ENCODE measurements at regions not wholly inside any gene's neighbourhood (a gene's known extent, or its start where the extent isn't known, plus 50 kb on each side); places are given as distances from the start of the nearest gene placed in this dataset.
A peak's percentile ranks its signal among the peaks of the same experiment; 100 is the strongest.

DNA sequence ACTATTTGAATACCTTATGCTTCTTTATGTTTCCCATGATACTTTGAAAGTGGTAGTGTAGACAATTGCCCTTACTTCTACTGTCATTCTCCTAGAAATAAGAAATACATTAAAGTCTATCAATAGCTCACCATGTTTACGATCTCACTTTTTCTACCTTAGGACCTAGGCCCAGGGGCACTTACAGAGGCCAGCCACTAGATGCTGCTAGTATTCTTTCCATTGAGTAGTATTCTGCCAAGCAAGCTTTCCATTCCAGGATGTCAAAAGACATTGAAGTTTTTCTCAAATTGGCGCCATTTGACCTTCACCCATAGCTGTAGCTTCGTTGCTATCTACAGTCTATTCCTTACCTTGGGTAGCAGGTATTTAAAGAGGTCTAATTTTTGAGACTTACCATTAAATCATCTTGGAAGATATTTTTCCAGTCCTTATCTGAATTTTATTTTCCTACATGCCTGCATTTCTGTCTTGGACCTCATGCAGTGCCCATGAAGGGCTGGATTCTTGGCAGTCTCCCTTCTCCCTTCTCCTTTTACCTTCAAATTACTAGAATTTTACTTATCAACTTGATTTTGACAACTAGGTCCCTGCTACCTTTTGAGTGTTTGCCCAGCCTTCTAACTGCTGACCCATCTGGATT, 246.0 kb upstream of the NUDT12 start:
- H3K9me3 ChIP-seq (ENCODE audit: control insufficient read depth in 2 of 2, low read length in 2 of 2): no peaks in the 10 kb centered on the region
- no peak overlapping the region for H3K27ac ChIP-seq (ENCODE audit: low read length)
- no peaks in the 10 kb centered on the region for H3K4me1 ChIP-seq (ENCODE audit: control insufficient read depth, insufficient read depth, low read length)
- no peak overlapping the region for H3K9ac ChIP-seq (ENCODE audit: low read length in 2 of 2)
- H3K27me3 ChIP-seq (ENCODE audit: control insufficient read depth in 1 of 2, insufficient read depth in 2 of 2, low read length in 2 of 2): no peaks in the 10 kb centered on the region
- H3K4me3 ChIP-seq (ENCODE audit: low read length in 2 of 2): no peak overlapping the region
- H3K36me3 ChIP-seq (ENCODE audit: control insufficient read depth in 2 of 2, insufficient read depth in 2 of 2, low read length in 2 of 2): no peaks in the 10 kb centered on the region

DNA sequence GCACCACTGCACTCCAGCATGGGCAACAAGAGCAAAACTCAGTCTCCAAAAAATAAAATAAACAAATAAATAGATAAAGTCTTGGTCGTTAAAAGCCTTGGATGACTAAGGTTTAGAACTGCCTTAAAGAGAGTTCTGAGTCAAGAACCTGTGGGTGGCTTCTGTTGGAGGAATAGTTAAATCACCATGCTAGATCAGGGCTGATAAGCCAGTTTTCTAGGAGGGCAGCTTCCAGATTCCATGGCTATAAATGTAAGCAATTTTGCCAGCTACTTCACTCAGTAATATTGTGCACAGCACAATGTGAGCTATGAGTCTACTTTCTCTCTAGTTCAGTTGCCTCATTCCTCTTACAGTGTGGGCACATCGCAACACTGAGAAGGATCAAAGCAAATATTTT, 242.1 kb upstream of the NUDT12 start:
- Histone ChIP-seq H3K9ac (ENCODE audit: low read length in 2 of 2) (no peak overlapping the region), H3K36me3 (ENCODE audit: control insufficient read depth in 2 of 2, insufficient read depth in 2 of 2, low read length in 2 of 2) (no peaks in the 10 kb centered on the region), H3K9me3 (ENCODE audit: control insufficient read depth in 2 of 2, low read length in 2 of 2) (no peaks in the 10 kb centered on the region), H3K27me3 (ENCODE audit: control insufficient read depth in 1 of 2, insufficient read depth in 2 of 2, low read length in 2 of 2) (no peaks in the 10 kb centered on the region), H3K4me1 (ENCODE audit: control insufficient read depth, insufficient read depth, low read length) (no peaks in the 10 kb centered on the region), H3K27ac (ENCODE audit: low read length) (no peak overlapping the region), H3K4me3 (ENCODE audit: low read length in 2 of 2) (no peak overlapping the region)

DNA sequence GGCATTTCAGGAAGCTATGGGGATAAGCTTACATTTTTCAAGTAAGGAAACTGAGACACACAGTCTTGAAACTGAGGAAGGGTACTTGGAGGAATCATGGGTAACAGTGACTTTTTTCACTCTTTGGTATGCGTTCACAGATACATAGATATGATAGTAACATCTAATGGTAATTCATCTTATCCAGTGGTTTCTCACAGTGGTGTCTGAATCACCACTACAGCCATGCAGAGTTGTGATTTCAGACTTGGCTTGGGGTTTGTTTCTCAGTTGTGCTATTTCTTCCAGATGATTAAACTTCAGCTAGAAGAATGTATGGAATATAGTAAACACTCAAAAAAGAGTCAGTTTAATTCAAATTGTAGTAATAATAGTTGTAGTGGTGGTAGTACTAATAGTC, 239.1 kb upstream of the NUDT12 start:
- H3K4me1 ChIP-seq (ENCODE audit: control insufficient read depth, insufficient read depth, low read length): no peaks in the 10 kb centered on the region
- no peak overlapping the region for H3K27ac ChIP-seq (ENCODE audit: low read length)
- H3K4me3 ChIP-seq (ENCODE audit: low read length in 2 of 2): no peak overlapping the region
- no peak overlapping the region for H3K9ac ChIP-seq (ENCODE audit: low read length in 2 of 2)
- no peaks in the 10 kb centered on the region for H3K27me3 ChIP-seq (ENCODE audit: control insufficient read depth in 1 of 2, insufficient read depth in 2 of 2, low read length in 2 of 2)
- H3K36me3 ChIP-seq (ENCODE audit: control insufficient read depth in 2 of 2, insufficient read depth in 2 of 2, low read length in 2 of 2): no peaks in the 10 kb centered on the region
- no peaks in the 10 kb centered on the region for H3K9me3 ChIP-seq (ENCODE audit: control insufficient read depth in 2 of 2, low read length in 2 of 2)

- Histone ChIP-seq H3K4me3 (ENCODE audit: low read length in 2 of 2) (no peak overlapping the region), H3K9ac (ENCODE audit: low read length in 2 of 2) (no peak overlapping the region), H3K4me1 (ENCODE audit: control insufficient read depth, insufficient read depth, low read length) (no peaks in the 10 kb centered on the region), H3K9me3 (ENCODE audit: control insufficient read depth in 2 of 2, low read length in 2 of 2) (no peaks in the 10 kb centered on the region), H3K27ac (ENCODE audit: low read length) (no peak overlapping the region), H3K36me3 (ENCODE audit: control insufficient read depth in 2 of 2, insufficient read depth in 2 of 2, low read length in 2 of 2) (no peaks in the 10 kb centered on the region), H3K27me3 (ENCODE audit: control insufficient read depth in 1 of 2, insufficient read depth in 2 of 2, low read length in 2 of 2) (no peaks in the 10 kb centered on the region)
These were observed 238.3 kb upstream of the NUDT12 start for GRCh38 chr5:103800741-103801495.

- Histone ChIP-seq H3K9ac (ENCODE audit: low read length in 2 of 2) (no peak overlapping the region), H3K27ac (ENCODE audit: low read length) (no peak overlapping the region), H3K9me3 (ENCODE audit: control insufficient read depth in 2 of 2, low read length in 2 of 2) (peaks cover 7 to 11% of the 10 kb centered on the region in 2 donors), H3K4me3 (ENCODE audit: low read length in 2 of 2) (peak overlapping the region in 1 of 2 donors; percentile 12), H3K4me1 (ENCODE audit: control insufficient read depth, insufficient read depth, low read length) (no peaks in the 10 kb centered on the region), H3K27me3 (ENCODE audit: control insufficient read depth in 1 of 2, insufficient read depth in 2 of 2, low read length in 2 of 2) (no peaks in the 10 kb centered on the region), H3K36me3 (ENCODE audit: control insufficient read depth in 2 of 2, insufficient read depth in 2 of 2, low read length in 2 of 2) (no peaks in the 10 kb centered on the region)
These were observed 231.1 kb upstream of the NUDT12 start for GRCh38 chr5:103793595-103794182.

- Histone ChIP-seq H3K4me3 (ENCODE audit: low read length in 2 of 2) (no peak overlapping the region), H3K9ac (ENCODE audit: low read length in 2 of 2) (no peak overlapping the region), H3K27me3 (ENCODE audit: control insufficient read depth in 1 of 2, insufficient read depth in 2 of 2, low read length in 2 of 2) (no peaks in the 10 kb centered on the region), H3K4me1 (ENCODE audit: control insufficient read depth, insufficient read depth, low read length) (no peaks in the 10 kb centered on the region), H3K9me3 (ENCODE audit: control insufficient read depth in 2 of 2, low read length in 2 of 2) (no peaks in the 10 kb centered on the region), H3K27ac (ENCODE audit: low read length) (no peak overlapping the region), H3K36me3 (ENCODE audit: control insufficient read depth in 2 of 2, insufficient read depth in 2 of 2, low read length in 2 of 2) (no peaks in the 10 kb centered on the region)
These were observed 223.0 kb upstream of the NUDT12 start for GRCh38 chr5:103785569-103785968.

GRCh38 chr5:103783669-103784068, 221.1 kb upstream of the NUDT12 start:
- H3K9ac ChIP-seq (ENCODE audit: low read length in 2 of 2): no peak overlapping the region
- no peaks in the 10 kb centered on the region for H3K9me3 ChIP-seq (ENCODE audit: control insufficient read depth in 2 of 2, low read length in 2 of 2)
- H3K4me1 ChIP-seq (ENCODE audit: control insufficient read depth, insufficient read depth, low read length): no peaks in the 10 kb centered on the region
- no peaks in the 10 kb centered on the region for H3K27me3 ChIP-seq (ENCODE audit: control insufficient read depth in 1 of 2, insufficient read depth in 2 of 2, low read length in 2 of 2)
- no peak overlapping the region for H3K27ac ChIP-seq (ENCODE audit: low read length)
- no peaks in the 10 kb centered on the region for H3K36me3 ChIP-seq (ENCODE audit: control insufficient read depth in 2 of 2, insufficient read depth in 2 of 2, low read length in 2 of 2)
- no peak overlapping the region for H3K4me3 ChIP-seq (ENCODE audit: low read length in 2 of 2)

GRCh38 chr5:103780794-103781193, 218.2 kb upstream of the NUDT12 start:
- Histone ChIP-seq H3K9me3 (ENCODE audit: control insufficient read depth in 2 of 2, low read length in 2 of 2) (no peaks in the 10 kb centered on the region), H3K27me3 (ENCODE audit: control insufficient read depth in 1 of 2, insufficient read depth in 2 of 2, low read length in 2 of 2) (no peaks in the 10 kb centered on the region), H3K9ac (ENCODE audit: low read length in 2 of 2) (no peak overlapping the region), H3K4me3 (ENCODE audit: low read length in 2 of 2) (no peak overlapping the region), H3K36me3 (ENCODE audit: control insufficient read depth in 2 of 2, insufficient read depth in 2 of 2, low read length in 2 of 2) (no peaks in the 10 kb centered on the region), H3K27ac (ENCODE audit: low read length) (no peak overlapping the region), H3K4me1 (ENCODE audit: control insufficient read depth, insufficient read depth, low read length) (no peaks in the 10 kb centered on the region)

- H3K27ac ChIP-seq (ENCODE audit: low read length): no peak overlapping the region
- no peaks in the 10 kb centered on the region for H3K36me3 ChIP-seq (ENCODE audit: control insufficient read depth in 2 of 2, insufficient read depth in 2 of 2, low read length in 2 of 2)
- H3K9ac ChIP-seq (ENCODE audit: low read length in 2 of 2): no peak overlapping the region
- no peak overlapping the region for H3K4me3 ChIP-seq (ENCODE audit: low read length in 2 of 2)
- H3K4me1 ChIP-seq (ENCODE audit: control insufficient read depth, insufficient read depth, low read length): no peaks in the 10 kb centered on the region
- no peaks in the 10 kb centered on the region for H3K9me3 ChIP-seq (ENCODE audit: control insufficient read depth in 2 of 2, low read length in 2 of 2)
- no peaks in the 10 kb centered on the region for H3K27me3 ChIP-seq (ENCODE audit: control insufficient read depth in 1 of 2, insufficient read depth in 2 of 2, low read length in 2 of 2)
These were observed 212.1 kb upstream of the NUDT12 start for GRCh38 chr5:103774721-103775120.

DNA sequence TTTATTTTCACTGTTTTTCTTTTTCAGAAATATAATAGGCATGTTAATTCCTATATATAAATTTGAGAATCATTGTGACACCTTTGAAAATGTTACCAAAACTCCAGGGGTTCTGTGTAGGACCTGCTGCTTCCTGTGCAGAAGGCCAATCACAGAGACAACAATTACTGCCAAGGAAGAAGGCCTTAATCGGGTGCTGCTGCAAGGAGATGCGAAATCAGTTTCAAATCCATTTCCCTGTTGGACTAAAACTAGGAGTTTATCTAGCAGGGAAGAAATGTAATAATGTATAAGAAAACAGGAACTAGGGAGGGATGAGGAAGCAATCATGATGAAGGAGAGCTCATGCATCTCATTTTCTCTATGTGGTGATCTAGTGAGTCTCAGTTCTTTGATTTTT, 209.7 kb upstream of the NUDT12 start:
- no peaks in the 10 kb centered on the region for H3K9me3 ChIP-seq (ENCODE audit: control insufficient read depth in 2 of 2, low read length in 2 of 2)
- no peaks in the 10 kb centered on the region for H3K27me3 ChIP-seq (ENCODE audit: control insufficient read depth in 1 of 2, insufficient read depth in 2 of 2, low read length in 2 of 2)
- H3K4me1 ChIP-seq (ENCODE audit: control insufficient read depth, insufficient read depth, low read length): no peaks in the 10 kb centered on the region
- H3K36me3 ChIP-seq (ENCODE audit: control insufficient read depth in 2 of 2, insufficient read depth in 2 of 2, low read length in 2 of 2): no peaks in the 10 kb centered on the region
- H3K9ac ChIP-seq (ENCODE audit: low read length in 2 of 2): no peak overlapping the region
- H3K4me3 ChIP-seq (ENCODE audit: low read length in 2 of 2): no peak overlapping the region
- no peak overlapping the region for H3K27ac ChIP-seq (ENCODE audit: low read length)

- H3K4me3 ChIP-seq (ENCODE audit: low read length in 2 of 2): no peak overlapping the region
- no peaks in the 10 kb centered on the region for H3K4me1 ChIP-seq (ENCODE audit: control insufficient read depth, insufficient read depth, low read length)
- H3K36me3 ChIP-seq (ENCODE audit: control insufficient read depth in 2 of 2, insufficient read depth in 2 of 2, low read length in 2 of 2): no peaks in the 10 kb centered on the region
- no peaks in the 10 kb centered on the region for H3K9me3 ChIP-seq (ENCODE audit: control insufficient read depth in 2 of 2, low read length in 2 of 2)
- H3K27me3 ChIP-seq (ENCODE audit: control insufficient read depth in 1 of 2, insufficient read depth in 2 of 2, low read length in 2 of 2): no peaks in the 10 kb centered on the region
- no peak overlapping the region for H3K27ac ChIP-seq (ENCODE audit: low read length)
- no peak overlapping the region for H3K9ac ChIP-seq (ENCODE audit: low read length in 2 of 2)
These were observed 201.8 kb upstream of the NUDT12 start for GRCh38 chr5:103764403-103764802.
